Mesenchymal stem cell (in vitro differentiated cells and primary cell): ENCODE measurements at regions not wholly inside any gene's neighbourhood (a gene's known extent, or its start where the extent isn't known, plus 50 kb on each side); places are given as distances from the start of the nearest gene placed in this dataset.

Source experiments
- DNase-seq: peaks from one replicate; pipeline ENCODE4 v3.0.0-alpha.2; 2013
- H2AFZ ChIP-seq: one replicate; pipeline ENCODE4 v1.6.1; 2013; ENCODE audit warnings: low read depth, mild to moderate bottlenecking, control low read depth, inconsistent platforms, low read length, moderate library complexity
- H2AK5ac ChIP-seq: 2 replicates; pipeline ENCODE4 v1.6.1; 2013; ENCODE audit warnings: low read length, moderate library complexity, mild to moderate bottlenecking, inconsistent platforms; ENCODE audit not compliant: severe bottlenecking
- H2BK120ac ChIP-seq: one replicate; pipeline ENCODE4 v1.6.1; 2013; ENCODE audit warnings: low read depth, mild to moderate bottlenecking, inconsistent platforms, low read length, moderate library complexity
- H2BK12ac ChIP-seq, 2 experiments: one replicate each; pipeline ENCODE4 v1.6.1; 2013; ENCODE audit warnings: inconsistent platforms in 2 of 2, low read length in 2 of 2, mild to moderate bottlenecking in 2 of 2, moderate library complexity in 2 of 2, control low read depth in 1 of 2
- H2BK15ac ChIP-seq: one replicate; pipeline ENCODE4 v1.6.1; 2013; ENCODE audit warnings: mild to moderate bottlenecking, low read depth, inconsistent platforms; ENCODE audit not compliant: poor library complexity, severe bottlenecking
- H2BK5ac ChIP-seq: 2 replicates; pipeline ENCODE4 v1.6.1; 2013; ENCODE audit warnings: low read depth, mild to moderate bottlenecking, low read length, control low read depth, inconsistent platforms; ENCODE audit not compliant: poor library complexity, severe bottlenecking
- H3K14ac ChIP-seq, 2 experiments: one replicate each; pipeline ENCODE4 v1.6.1; 2013; ENCODE audit warnings: inconsistent platforms in 2 of 2, low read length in 2 of 2, control low read depth in 1 of 2, mild to moderate bottlenecking in 1 of 2, moderate library complexity in 1 of 2
- H3K18ac ChIP-seq, 2 experiments: one replicate each; pipeline ENCODE4 v1.6.1; 2013; ENCODE audit warnings: inconsistent platforms in 2 of 2, low read length in 2 of 2, control low read depth in 1 of 2, low read depth in 1 of 2, mild to moderate bottlenecking in 1 of 2
- H3K23ac ChIP-seq, 2 experiments: one replicate each; pipeline ENCODE4 v1.6.1; 2013; ENCODE audit warnings: inconsistent platforms in 2 of 2, low read length in 2 of 2, mild to moderate bottlenecking in 2 of 2, moderate library complexity in 2 of 2, control low read depth in 1 of 2
- H3K27ac ChIP-seq: 2 replicates; pipeline ENCODE4 v1.5.1; 2013; ENCODE audit warnings: mild to moderate bottlenecking, moderate library complexity, low read length, control low read depth, inconsistent platforms; ENCODE audit not compliant: poor library complexity, severe bottlenecking
- H3K27me3 ChIP-seq, 2 experiments: 2 replicates each; pipeline versions ENCODE4 v1.6.1 to v1.7.0; 2013; ENCODE audit warnings: low read length in 2 of 2, mild to moderate bottlenecking in 2 of 2, moderate library complexity in 2 of 2, control low read depth in 1 of 2, inconsistent platforms in 1 of 2; ENCODE audit not compliant: control insufficient read depth in 1 of 2, insufficient read depth in 1 of 2
- H3K36me3 ChIP-seq, 2 experiments: 2 replicates each; pipeline versions ENCODE4 v1.6.1 to v1.7.0; 2013; ENCODE audit warnings: low read length in 2 of 2, control low read depth in 1 of 2, inconsistent platforms in 1 of 2, low read depth in 1 of 2, mild to moderate bottlenecking in 1 of 2; ENCODE audit not compliant: insufficient read depth in 2 of 2, control insufficient read depth in 1 of 2
- H3K4ac ChIP-seq, 2 experiments: one replicate each; pipeline ENCODE4 v1.6.1; 2013; ENCODE audit warnings: inconsistent platforms in 2 of 2, low read length in 2 of 2, mild to moderate bottlenecking in 2 of 2, moderate library complexity in 2 of 2, control low read depth in 1 of 2, low read depth in 1 of 2
- H3K4me1 ChIP-seq: 2 replicates; pipeline ENCODE4 v1.6.1; 2013; ENCODE audit warnings: low read depth, low read length, control low read depth; ENCODE audit not compliant: control insufficient read depth, insufficient read depth
- H3K4me2 ChIP-seq: 2 replicates; pipeline ENCODE4 v1.6.1; 2013; ENCODE audit warnings: low read length, mild to moderate bottlenecking, inconsistent platforms; ENCODE audit not compliant: poor library complexity, severe bottlenecking
- H3K4me3 ChIP-seq, 2 experiments: 2 replicates each; pipeline versions ENCODE4 v1.5.1 to v1.7.0; 2013; ENCODE audit warnings: low read length in 2 of 2, mild to moderate bottlenecking in 2 of 2, control low read depth in 1 of 2, low read depth in 1 of 2; ENCODE audit not compliant: insufficient read depth in 1 of 2
- H3K79me1 ChIP-seq: replicated peaks from 2 replicates; pipeline ENCODE4 v1.6.1; 2013; ENCODE audit warnings: mild to moderate bottlenecking, control low read depth, low read length, inconsistent platforms; ENCODE audit not compliant: poor library complexity, severe bottlenecking
- H3K9ac ChIP-seq: 2 replicates; pipeline ENCODE4 v1.7.0; 2013; ENCODE audit warnings: mild to moderate bottlenecking, low read length, moderate library complexity
- H3K9me3 ChIP-seq: 2 replicates; pipeline ENCODE4 v1.7.0; 2013; ENCODE audit warnings: mild to moderate bottlenecking, low read length; ENCODE audit not compliant: control insufficient read depth
- H4K8ac ChIP-seq: one replicate; pipeline ENCODE4 v1.6.1; 2013; ENCODE audit warnings: inconsistent platforms, mild to moderate bottlenecking, low read length, moderate library complexity
- H4K91ac ChIP-seq: one replicate; pipeline ENCODE4 v1.6.1; 2013; ENCODE audit warnings: mild to moderate bottlenecking, low read length, inconsistent platforms
- WGBS: methylation state at CpG from one replicate; pipeline ENCODE4 v1.1.7; 2013; ENCODE audit warnings: mixed read lengths; 5-methylcytosine and 5-hydroxymethylcytosine counted together

- Histone ChIP-seq H4K91ac (no peak overlapping the region), H3K27me3 (peaks cover 40 to 56% of the 10 kb centered on the region in 2 experiments), H2AFZ (no peak overlapping the region), H2BK120ac (no peak overlapping the region), H3K14ac (no peak overlapping the region), H3K4ac (peak overlapping the region in 1 of 2 experiments; percentile 40), H3K4me1 (peaks cover 5% of the 10 kb centered on the region), H3K23ac (no peak overlapping the region), H3K9ac (no peak overlapping the region), H3K9me3 (no peaks in the 10 kb centered on the region), H3K4me2 (no peak overlapping the region), H2BK12ac (no peak overlapping the region), H3K18ac (no peak overlapping the region), H3K79me1 (no peaks in the 10 kb centered on the region), H4K8ac (no peak overlapping the region), H3K4me3 (no peak overlapping the region), H2BK5ac (no peak overlapping the region), H3K27ac (no peak overlapping the region), H2BK15ac (no peak overlapping the region), H2AK5ac (no peak overlapping the region), H3K36me3 (no peaks in the 10 kb centered on the region)
- 81% methylated on average over 27 of the region's 27 CpGs for WGBS
- no peak for DNase-seq
Observed at GRCh38 chr22:44624689-44625420, 77.1 kb upstream of the PRR5 start.

DNA sequence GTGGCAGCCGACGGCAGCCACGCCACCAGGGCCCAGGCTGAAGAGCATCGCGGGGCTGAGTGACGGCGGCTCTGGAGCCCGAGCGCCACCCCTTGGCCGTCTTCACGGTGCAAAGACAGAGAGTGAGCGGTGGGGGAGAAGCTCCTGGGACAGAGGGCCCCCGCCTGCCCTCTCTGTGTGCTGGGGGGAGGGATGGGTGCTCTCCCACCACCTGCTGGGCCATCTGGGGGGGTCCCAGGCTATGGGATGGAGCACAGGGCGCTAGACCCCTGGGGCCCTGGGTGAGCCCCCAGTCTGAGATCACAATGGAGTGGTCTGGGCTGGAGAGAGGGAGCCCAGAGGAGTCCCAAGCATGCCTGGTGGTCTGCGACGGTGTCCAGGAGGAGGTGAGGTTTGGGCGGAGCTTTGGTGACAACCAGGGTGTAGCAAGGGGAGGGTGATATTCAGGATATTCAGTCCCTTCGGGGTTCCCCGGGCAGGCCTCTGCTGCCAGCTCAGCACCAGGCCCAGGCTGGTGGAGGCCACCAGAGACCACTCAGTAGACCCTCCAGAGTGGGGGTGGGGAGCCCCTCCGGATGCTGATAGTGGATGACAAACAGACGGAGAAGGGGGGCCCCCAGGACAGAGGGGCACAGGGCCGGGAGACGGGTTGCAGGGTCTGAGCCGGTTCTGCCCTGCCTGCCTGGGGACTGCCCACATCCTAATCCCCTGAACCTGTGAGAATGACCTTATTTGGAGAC is 78.1 kb upstream of the PRR5 start:
- H3K9ac ChIP-seq = no peak overlapping the region
- peaks cover 6% of the 10 kb centered on the region for H3K4me1 ChIP-seq
- H4K8ac ChIP-seq = no peak overlapping the region
- H3K4me3 ChIP-seq = no peak overlapping the region
- H2BK5ac ChIP-seq = no peak overlapping the region
- no peaks in the 10 kb centered on the region for H3K79me1 ChIP-seq
- DNase-seq = peak; percentile 39
- no peak overlapping the region for H3K14ac ChIP-seq
- H2AK5ac ChIP-seq = no peak overlapping the region
- H3K23ac ChIP-seq = no peak overlapping the region
- no peak overlapping the region for H3K27ac ChIP-seq
- 39% methylated on average over 24 of the region's 24 CpGs for WGBS
- H3K27me3 ChIP-seq = peaks cover 37 to 62% of the 10 kb centered on the region in 2 experiments
- H3K4ac ChIP-seq = no peak overlapping the region
- H2BK15ac ChIP-seq = no peak overlapping the region
- no peak overlapping the region for H3K4me2 ChIP-seq
- H3K9me3 ChIP-seq = no peaks in the 10 kb centered on the region
- no peak overlapping the region for H3K18ac ChIP-seq
- H4K91ac ChIP-seq = no peak overlapping the region
- no peak overlapping the region for H2BK120ac ChIP-seq
- H2AFZ ChIP-seq = no peak overlapping the region
- no peaks in the 10 kb centered on the region for H3K36me3 ChIP-seq
- no peak overlapping the region for H2BK12ac ChIP-seq

DNA sequence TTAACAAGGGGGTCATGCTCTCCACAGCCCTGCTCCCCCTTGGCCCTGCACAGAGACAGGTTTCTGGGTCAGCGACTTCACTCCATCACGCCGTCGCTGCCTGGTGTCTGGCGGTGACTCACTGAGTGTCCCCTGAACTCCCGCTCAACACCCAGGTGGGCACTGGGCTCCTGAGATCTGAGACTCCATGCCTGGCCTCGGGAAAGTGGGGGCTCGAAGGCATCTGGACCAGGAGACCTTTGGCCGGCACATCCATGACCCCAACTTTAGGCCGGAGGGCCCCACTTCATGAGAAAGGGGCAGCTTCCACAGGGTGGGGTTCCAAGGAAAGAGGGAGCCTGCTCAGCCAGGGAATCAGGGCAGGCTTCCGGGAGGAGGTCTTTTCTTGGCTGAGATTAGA is 79.3 kb upstream of the PRR5 start:
- Histone ChIP-seq H3K79me1 (no peaks in the 10 kb centered on the region), H4K8ac (no peak overlapping the region), H3K23ac (no peak overlapping the region), H2BK5ac (no peak overlapping the region), H2AK5ac (no peak overlapping the region), H2BK120ac (no peak overlapping the region), H4K91ac (no peak overlapping the region), H3K9ac (no peak overlapping the region), H3K9me3 (no peaks in the 10 kb centered on the region), H2BK15ac (no peak overlapping the region), H3K4ac (no peak overlapping the region), H3K4me3 (no peak overlapping the region), H3K27me3 (peaks cover 36 to 59% of the 10 kb centered on the region in 2 experiments), H2BK12ac (no peak overlapping the region), H3K18ac (no peak overlapping the region), H3K4me1 (peaks cover 9% of the 10 kb centered on the region), H3K14ac (no peak overlapping the region), H3K36me3 (no peaks in the 10 kb centered on the region), H3K27ac (no peak overlapping the region), H3K4me2 (no peak overlapping the region), H2AFZ (no peak overlapping the region)
- DNase-seq = no peak
- WGBS = 72% methylated on average over 11 of the region's 11 CpGs

GRCh38 chr22:44622147-44622427 is 79.9 kb upstream of the PRR5 start:
- no peak overlapping the region for H4K8ac ChIP-seq
- no peak overlapping the region for H3K18ac ChIP-seq
- H3K27ac ChIP-seq = no peak overlapping the region
- H3K4me1 ChIP-seq = peaks cover 9% of the 10 kb centered on the region
- H3K4ac ChIP-seq = no peak overlapping the region
- H3K9me3 ChIP-seq = no peaks in the 10 kb centered on the region
- H3K14ac ChIP-seq = no peak overlapping the region
- H3K4me2 ChIP-seq = no peak overlapping the region
- no peak overlapping the region for H2AFZ ChIP-seq
- 55% methylated on average over 7 of the region's 8 CpGs for WGBS
- no peak overlapping the region for H2BK120ac ChIP-seq
- no peak overlapping the region for H4K91ac ChIP-seq
- H3K23ac ChIP-seq = no peak overlapping the region
- H2BK15ac ChIP-seq = no peak overlapping the region
- H3K9ac ChIP-seq = no peak overlapping the region
- H3K4me3 ChIP-seq = no peak overlapping the region
- H2BK5ac ChIP-seq = no peak overlapping the region
- no peak overlapping the region for H2BK12ac ChIP-seq
- no peak overlapping the region for H2AK5ac ChIP-seq
- H3K27me3 ChIP-seq = peaks cover 32 to 58% of the 10 kb centered on the region in 2 experiments
- no peaks in the 10 kb centered on the region for H3K36me3 ChIP-seq
- DNase-seq = no peak
- no peaks in the 10 kb centered on the region for H3K79me1 ChIP-seq
